Calu3 (cell line): ENCODE measurements at regions not wholly inside any gene's neighbourhood (a gene's known extent, or its start where the extent isn't known, plus 50 kb on each side); places are given as distances from the start of the nearest gene placed in this dataset.

Experiments
- BruUV-seq: library from RNA; stranded (reverse); fragments of 400-500 nt; replicated peaks from 2 replicates; lab custom pipeline; 2021; lab: Mats Ljungman, UMichigan
- CTCF ChIA-PET: fragments of 300-600 bp; sonication (Branson Sonifier 250); formaldehyde crosslinking; loops from one replicate; lab custom pipeline; 2022; ENCODE audit warnings: antibody characterized with exemption; lab: Charles Lee
- DNase-seq: peaks from one replicate; pipeline ENCODE4 v3.0.0; 2022
- H3K27ac Mint-ChIP-seq: one replicate; pipeline ENCODE4 v1.8.0; 2022; ENCODE audit warnings: mixed read lengths; ENCODE audit not compliant: unreplicated experiment
- H3K27me3 Mint-ChIP-seq: one replicate; pipeline ENCODE4 v1.8.0; 2022; ENCODE audit warnings: mixed read lengths; ENCODE audit not compliant: unreplicated experiment
- H3K36me3 Mint-ChIP-seq: one replicate; pipeline ENCODE4 v1.8.0; 2022; ENCODE audit warnings: mild to moderate bottlenecking, moderate library complexity, mixed read lengths; ENCODE audit not compliant: insufficient read depth, unreplicated experiment
- H3K4me1 Mint-ChIP-seq: one replicate; pipeline ENCODE4 v1.8.0; 2022; ENCODE audit warnings: mild to moderate bottlenecking, low read depth, mixed read lengths; ENCODE audit not compliant: unreplicated experiment
- H3K4me3 Mint-ChIP-seq: one replicate; pipeline ENCODE4 v1.8.0; 2022; ENCODE audit warnings: mild to moderate bottlenecking, low read depth, moderate library complexity, mixed read lengths; ENCODE audit not compliant: unreplicated experiment
- H3K9me3 Mint-ChIP-seq: one replicate; pipeline ENCODE4 v1.8.0; 2022; ENCODE audit warnings: low read depth, mixed read lengths; ENCODE audit not compliant: unreplicated experiment
- CTCF ChIP-seq: fragments of 200-600 bp; IDR thresholded peaks from one replicate; pipeline ENCODE4 v1.8.0; 2022; ENCODE audit warnings: antibody characterized with exemption; ENCODE audit not compliant: unreplicated experiment
- intact Hi-C: fragments of 100-400 bp; cut with micrococcal nuclease; formaldehyde crosslinking; loops from one replicate; pipeline ENCODE4 v1.10.0; 2022; ENCODE audit not compliant: unreplicated experiment

DNA sequence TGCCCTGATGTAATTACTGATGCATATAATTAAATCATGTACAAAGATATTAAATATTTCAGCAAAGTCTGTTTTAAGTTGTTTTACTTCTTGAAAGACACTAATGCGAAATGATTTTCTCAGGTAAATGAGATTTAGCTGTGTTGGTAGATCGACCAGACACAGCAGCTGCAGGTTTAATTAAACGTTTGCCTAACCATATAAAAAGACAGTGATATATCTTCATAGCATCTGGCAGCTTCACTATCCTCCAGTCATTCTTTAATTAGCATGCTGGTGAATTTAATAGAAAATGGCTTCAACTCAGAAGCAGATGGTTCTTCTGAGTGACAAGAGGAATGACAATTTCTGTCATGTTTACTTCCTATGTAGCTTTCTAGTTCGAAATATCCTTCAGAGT is 69.3 kb downstream of the NHLRC3 start:
- no peak for TF ChIP-seq CTCF
- BruUV-seq, result no TSS peak
- H3K4me1 Mint-ChIP-seq, result no peaks in the 10 kb centered on the region
- CTCF ChIA-PET, result no interaction called here
- DNase-seq, result no peak
- intact Hi-C loops, result no loop called here
- H3K36me3 Mint-ChIP-seq, result no peaks in the 10 kb centered on the region
- no peaks in the 10 kb centered on the region for H3K9me3 Mint-ChIP-seq
- H3K27ac Mint-ChIP-seq, result no peak overlapping the region
- H3K4me3 Mint-ChIP-seq, result no peak overlapping the region
- peaks cover 17% of the 10 kb centered on the region for H3K27me3 Mint-ChIP-seq

GRCh38 chr13:39108783-39109182 is 70.5 kb downstream of the NHLRC3 start:
- CTCF ChIA-PET, result no interaction called here
- no peak overlapping the region for H3K4me3 Mint-ChIP-seq
- H3K27ac Mint-ChIP-seq, result no peak overlapping the region
- TF ChIP-seq CTCF, result no peak
- no peaks in the 10 kb centered on the region for H3K9me3 Mint-ChIP-seq
- H3K27me3 Mint-ChIP-seq, result peaks cover 17% of the 10 kb centered on the region
- intact Hi-C loops, result no loop called here
- no peaks in the 10 kb centered on the region for H3K4me1 Mint-ChIP-seq
- DNase-seq, result no peak
- H3K36me3 Mint-ChIP-seq, result no peaks in the 10 kb centered on the region
- no TSS peak for BruUV-seq

- BruUV-seq, result no TSS peak
- TF ChIP-seq CTCF, result no peak
- CTCF ChIA-PET, result no interaction called here
- intact Hi-C loops, result no loop called here
- Mint-ChIP-seq H3K27me3 (peaks cover 17% of the 10 kb centered on the region), H3K4me1 (no peaks in the 10 kb centered on the region), H3K9me3 (no peaks in the 10 kb centered on the region), H3K4me3 (no peak overlapping the region), H3K27ac (no peak overlapping the region), H3K36me3 (no peaks in the 10 kb centered on the region)
- DNase-seq, result no peak
Measured at GRCh38 chr13:39110518-39111097, 72.4 kb downstream of the NHLRC3 start.

GRCh38 chr13:39111145-39111544 is 72.9 kb downstream of the NHLRC3 start:
- no TSS peak for BruUV-seq
- Mint-ChIP-seq H3K36me3 (no peaks in the 10 kb centered on the region), H3K4me3 (no peak overlapping the region), H3K27me3 (peaks cover 22% of the 10 kb centered on the region), H3K9me3 (no peaks in the 10 kb centered on the region), H3K27ac (no peak overlapping the region), H3K4me1 (no peaks in the 10 kb centered on the region)
- no peak for DNase-seq
- intact Hi-C loops, result no loop called here
- no peak for TF ChIP-seq CTCF
- CTCF ChIA-PET, result no interaction called here
